Neutrophil (primary cell): ENCODE measurements at regions not wholly inside any gene's neighbourhood (a gene's known extent, or its start where the extent isn't known, plus 50 kb on each side); places are given as distances from the start of the nearest gene placed in this dataset.

Source experiments
- H3K27ac ChIP-seq: fragments of 200-600 bp; sonication (generic); 2 replicates; pipeline ENCODE4 v1.5.1; 2016; ENCODE audit warnings: mild to moderate bottlenecking, moderate library complexity
- H3K27me3 ChIP-seq: fragments of 200-600 bp; sonication (generic); 2 replicates; pipeline ENCODE4 v1.6.0; 2016; ENCODE audit warnings: mild to moderate bottlenecking
- H3K36me3 ChIP-seq: fragments of 200-600 bp; sonication (generic); 2 replicates; pipeline ENCODE4 v1.5.1; 2017
- H3K4me1 ChIP-seq, 2 experiments: fragments of 200-600 bp in 1 of 2; sonication (generic) in 1 of 2; 1 replicate in 1 of 2; 2 replicates in 1 of 2; pipeline versions ENCODE4 v1.5.1 to v1.6.1; 2013 to 2016; ENCODE audit warnings: low read depth in 1 of 2, low read length in 1 of 2, mild to moderate bottlenecking in 1 of 2, moderate library complexity in 1 of 2; ENCODE audit not compliant: control insufficient read depth in 1 of 2, insufficient read depth in 1 of 2
- H3K4me3 ChIP-seq, 2 experiments: fragments of 200-600 bp in 1 of 2; sonication (generic) in 1 of 2; 1 replicate in 1 of 2; 2 replicates in 1 of 2; pipeline ENCODE4 v1.5.1; 2013 to 2016; ENCODE audit warnings: low read depth in 1 of 2, low read length in 1 of 2, mild to moderate bottlenecking in 1 of 2, moderate library complexity in 1 of 2
- H3K9me3 ChIP-seq: fragments of 200-600 bp; sonication (generic); 2 replicates; pipeline ENCODE4 v1.5.1; 2016
- CTCF ChIP-seq: fragments of 200-600 bp; sonication (generic); IDR thresholded peaks from 2 replicates; pipeline ENCODE4 v1.5.1; 2016; ENCODE audit warnings: antibody characterized with exemption

DNA sequence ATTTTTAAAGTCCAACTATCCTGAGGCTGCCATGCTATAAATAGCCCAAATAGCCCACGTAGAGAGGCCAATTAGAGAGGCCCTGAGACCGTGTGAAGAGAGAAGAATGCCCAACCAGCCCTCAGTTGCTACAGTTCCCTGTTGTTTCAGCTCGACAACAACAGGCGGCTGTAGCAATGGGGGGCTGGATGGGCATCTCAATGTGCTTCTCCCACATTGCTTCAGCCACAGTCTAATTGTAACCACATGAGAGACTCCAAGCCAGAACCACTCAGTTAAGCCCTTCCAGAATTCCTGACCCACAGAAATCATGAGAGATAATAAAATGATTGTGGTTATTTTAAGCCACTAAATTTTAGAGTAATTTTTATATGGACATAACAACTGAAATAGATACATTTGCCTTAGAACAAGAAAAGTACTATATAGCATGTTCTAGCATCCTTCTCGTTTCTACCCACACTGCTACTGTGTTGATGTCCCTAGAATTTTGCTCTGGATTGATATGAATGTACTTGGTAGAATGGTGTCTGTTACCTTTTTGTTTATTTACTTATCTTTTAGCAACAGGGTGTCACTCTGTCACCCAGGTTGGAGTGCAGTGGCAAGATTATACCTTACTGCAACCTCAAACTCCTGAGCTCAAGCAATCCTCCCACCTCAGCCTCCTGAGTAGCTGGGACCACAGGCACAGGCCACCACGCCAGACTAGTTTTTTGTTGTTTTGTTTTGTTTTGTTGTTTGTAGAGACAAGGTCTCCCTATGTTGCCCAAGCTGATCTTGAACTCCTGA is 436.4 kb downstream of the BCOR start:
- Histone ChIP-seq H3K4me1 (no peaks in the 10 kb centered on the region), H3K27ac (no peak overlapping the region), H3K27me3 (no peaks in the 10 kb centered on the region), H3K4me3 (no peak overlapping the region), H3K36me3 (no peaks in the 10 kb centered on the region), H3K9me3 (no peaks in the 10 kb centered on the region)
- no peak for TF ChIP-seq CTCF

- no peaks in the 10 kb centered on the region for H3K9me3 ChIP-seq
- no peaks in the 10 kb centered on the region for H3K4me1 ChIP-seq
- H3K27ac ChIP-seq: no peak overlapping the region
Measured at GRCh38 chrX:39665830-39666518, 431.8 kb downstream of the BCOR start.

GRCh38 chrX:39667191-39667590 is 430.6 kb downstream of the BCOR start:
- no peak for TF ChIP-seq CTCF
- H3K27ac ChIP-seq: no peak overlapping the region
- no peaks in the 10 kb centered on the region for H3K9me3 ChIP-seq
- H3K4me3 ChIP-seq: no peak overlapping the region
- no peaks in the 10 kb centered on the region for H3K27me3 ChIP-seq
- H3K4me1 ChIP-seq: no peaks in the 10 kb centered on the region
- no peaks in the 10 kb centered on the region for H3K36me3 ChIP-seq

More at GRCh38 chrX:39665830-39666518, 431.8 kb downstream of the BCOR start:
- no peak overlapping the region for H3K4me3 ChIP-seq
- no peaks in the 10 kb centered on the region for H3K27me3 ChIP-seq
- no peak for TF ChIP-seq CTCF
- no peaks in the 10 kb centered on the region for H3K36me3 ChIP-seq

DNA sequence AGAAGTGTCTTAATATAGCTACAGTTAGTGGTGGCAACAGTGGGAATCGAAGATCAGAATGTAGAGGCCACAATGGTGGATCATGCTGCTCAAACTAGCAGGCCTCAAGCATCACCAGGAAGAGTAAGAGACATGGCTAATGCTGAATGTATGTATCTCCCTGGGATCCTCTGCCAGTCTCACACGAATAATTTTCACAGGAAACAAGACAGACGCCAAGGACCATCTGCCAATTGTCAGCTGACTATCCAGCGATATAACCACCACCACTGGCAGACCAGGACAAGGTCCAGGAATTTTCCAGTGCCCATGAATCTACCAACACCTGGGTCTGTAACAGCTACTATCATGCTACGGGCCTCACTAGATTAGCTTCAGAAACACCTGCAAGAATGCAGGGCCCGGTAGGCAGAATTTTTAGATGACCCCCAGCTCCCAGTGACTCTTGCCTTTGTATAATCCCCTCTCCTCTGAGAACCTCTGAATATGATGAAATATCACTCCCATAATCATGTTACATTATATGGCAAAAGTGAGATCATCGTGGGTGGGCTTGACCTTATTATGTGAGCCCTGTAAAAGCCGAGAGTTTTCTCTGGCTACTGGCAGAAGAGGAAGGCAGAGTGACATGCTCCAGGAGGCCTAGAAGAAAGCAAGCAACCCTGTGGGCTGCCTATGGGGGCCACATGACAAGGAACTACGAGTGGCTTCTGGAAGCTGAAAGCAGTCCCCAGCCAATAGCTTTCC is 429.8 kb downstream of the BCOR start:
- no peaks in the 10 kb centered on the region for H3K27me3 ChIP-seq
- H3K4me3 ChIP-seq: no peak overlapping the region
- no peaks in the 10 kb centered on the region for H3K36me3 ChIP-seq
- no peaks in the 10 kb centered on the region for H3K4me1 ChIP-seq
- no peak overlapping the region for H3K27ac ChIP-seq
- no peak for TF ChIP-seq CTCF
- H3K9me3 ChIP-seq: no peaks in the 10 kb centered on the region

- no peak overlapping the region for H3K4me3 ChIP-seq
- H3K27ac ChIP-seq: no peak overlapping the region
- H3K27me3 ChIP-seq: no peaks in the 10 kb centered on the region
- H3K9me3 ChIP-seq: no peaks in the 10 kb centered on the region
- H3K36me3 ChIP-seq: no peaks in the 10 kb centered on the region
- TF ChIP-seq CTCF: no peak
- H3K4me1 ChIP-seq: no peaks in the 10 kb centered on the region
Measured at GRCh38 chrX:39669668-39670067, 428.1 kb downstream of the BCOR start.
